ENCODE measurements at regions not wholly inside any gene's neighbourhood (a gene's known extent, or its start where the extent isn't known, plus 50 kb on each side); places are given as distances from the start of the nearest gene placed in this dataset.

- Histone ChIP-seq H3K27ac (ENCODE audit: extremely low read depth, low read depth, low read length) (no peak overlapping the region), H4K20me1 (replicated peaks; ENCODE audit: control insufficient read depth, insufficient read depth, low read length) (no peaks in the 10 kb centered on the region), H3K36me3 (ENCODE audit: control insufficient read depth, insufficient read depth, low read length) (no peaks in the 10 kb centered on the region), H3K79me2 (ENCODE audit: control insufficient read depth, insufficient read depth, low read length) (no peaks in the 10 kb centered on the region), H3K4me1 (replicated peaks in 1 of 2; ENCODE audit: control insufficient read depth in 2 of 2, insufficient read depth in 2 of 2, low read length in 2 of 2) (no peaks in the 10 kb centered on the region), H3K27me3 (ENCODE audit: control insufficient read depth in 2 of 2, insufficient read depth in 2 of 2, low read length in 2 of 2) (peaks cover 0 to 21% of the 10 kb centered on the region in 2 experiments; a peak in 2 of 5 replicates), H2AFZ (ENCODE audit: low read depth, low read length) (no peak overlapping the region), H3K9me3 (replicated peaks; ENCODE audit: control insufficient read depth, insufficient read depth, low read depth, low read length) (no peaks in the 10 kb centered on the region), H3K9ac (ENCODE audit: insufficient read depth in 1 of 2, low read depth in 2 of 2, low read length in 2 of 2) (no peak overlapping the region), H3K4me3 (no peak overlapping the region), H3K9me1 (ENCODE audit: control insufficient read depth, insufficient read depth, low read length) (no peaks in the 10 kb centered on the region), H3K4me2 (ENCODE audit: insufficient read depth, low read length) (no peak overlapping the region)
- ATAC-seq (no peak), DNase-seq (ENCODE audit: extremely low read depth in 1 of 4, low spot score in 3 of 4) (no peak), FAIRE-seq (no peak)
- WGBS (ENCODE audit: insufficient coverage, low coverage, missing lambda C conversion rate): 0% methylated on average over 4 of the region's 4 CpGs
- CTCF ChIA-PET (ENCODE audit: low intra/inter-chr PET ratio): no interaction called here
- BruUV-seq (replicated peaks): no TSS peak
- intact Hi-C loops (cut with micrococcal nuclease) (no loop called here), in situ Hi-C loops (cut with MboI) (no loop called here)
- POLR2A ChIA-PET: interaction anchor here (0.8 to 1.5 kb wide), 2 partner anchors 20 to 22 kb away, joined by 3 read pairs; no protein-coding TSS in a partner anchor
- no peak for TF ChIP-seq REST (IDR thresholded peaks at IDR 0.05; ENCODE audit: borderline replicate concordance)
- no peak for TF ChIP-seq REST (CRISPR knock-in tag; IDR thresholded peaks at IDR 0.05; ENCODE audit: low read depth)
- no peak for TF ChIP-seq ZNF407 (IDR thresholded peaks at IDR 0.05; ENCODE audit: low read depth)
- TF ChIP-seq RBM39 (optimal IDR thresholded peaks at IDR 0.05; ENCODE audit: low read depth, low read length): no peak
- no peak for TF ChIP-seq ZNF140 (CRISPR knock-in tag; IDR thresholded peaks at IDR 0.05)
- no peak for TF ChIP-seq GTF2B (IDR thresholded peaks at IDR 0.05; ENCODE audit: extremely low read depth, insufficient read length)
Observed at GRCh38 chr10:113360870-113361269, 192.0 kb upstream of the HABP2 start.

Measured in K562 (cell line).